ENCODE measurements at regions not wholly inside any gene's neighbourhood (a gene's known extent, or its start where the extent isn't known, plus 50 kb on each side); places are given as distances from the start of the nearest gene placed in this dataset.
"Not testable (repeated sequence)": the region's sequence is repeated elsewhere in the genome, so short reads cannot be mapped to it uniquely, and the experiment has no call there.

GRCh38 chr12:68387338-68387737 is 55.2 kb upstream of the MDM1 start:
- no peak for DNase-seq

- no peak for DNase-seq
Observed at GRCh38 chr12:68389305-68389704, 57.1 kb upstream of the MDM1 start.

GRCh38 chr12:68391937-68392336 is 59.8 kb upstream of the MDM1 start:
- DNase-seq: no peak

- DNase-seq: no peak
Observed at GRCh38 chr12:68392376-68392775, 60.2 kb upstream of the MDM1 start.

- DNase-seq: no peak
Observed at GRCh38 chr12:68393417-68393816, 61.3 kb upstream of the MDM1 start.

GRCh38 chr12:68397566-68398158 is 65.5 kb upstream of the MDM1 start:
- DNase-seq: no peak

GRCh38 chr12:68398689-68399088 is 66.5 kb upstream of the MDM1 start:
- DNase-seq: not testable (repeated sequence)

- peak; percentile 37 for DNase-seq
Observed at GRCh38 chr12:68400226-68400829, 68.2 kb upstream of the MDM1 start.

- no peak for DNase-seq
Observed at GRCh38 chr12:68402422-68402821, 70.3 kb upstream of the MDM1 start.

- DNase-seq: no peak
Observed at GRCh38 chr12:68403296-68403695, 71.1 kb upstream of the MDM1 start.

GRCh38 chr12:68403711-68404110 is 71.5 kb upstream of the MDM1 start:
- DNase-seq: no peak

GRCh38 chr12:68405343-68405781 is 73.2 kb upstream of the MDM1 start:
- DNase-seq: no peak

GRCh38 chr12:68406134-68406576 is 74.0 kb upstream of the MDM1 start:
- peak; percentile 11 for DNase-seq

GRCh38 chr12:68406911-68407310 is 74.7 kb upstream of the MDM1 start:
- DNase-seq: no peak

GRCh38 chr12:68410018-68410660 is 78.0 kb upstream of the MDM1 start:
- no peak for DNase-seq

- DNase-seq: no peak
Observed at GRCh38 chr12:68411371-68411770, 79.2 kb upstream of the MDM1 start.

GRCh38 chr12:68414988-68415387 is 82.8 kb upstream of the MDM1 start:
- no peak for DNase-seq

- DNase-seq: no peak
Observed at GRCh38 chr12:68416350-68416749, 84.2 kb upstream of the MDM1 start.

- DNase-seq: no peak
Observed at GRCh38 chr12:68416826-68417225, 84.7 kb upstream of the MDM1 start.

GRCh38 chr12:68418137-68418460 is 85.9 kb upstream of the MDM1 start:
- no peak for DNase-seq

- no peak for DNase-seq
Observed at GRCh38 chr12:68420225-68421010, 88.3 kb upstream of the MDM1 start.

GRCh38 chr12:68422159-68422558 is 90.0 kb upstream of the MDM1 start:
- DNase-seq: no peak

- DNase-seq: no peak
Observed at GRCh38 chr12:68422956-68423574, 90.9 kb upstream of the MDM1 start.
